ENCODE measurements at regions not wholly inside any gene's neighbourhood (a gene's known extent, or its start where the extent isn't known, plus 50 kb on each side); places are given as distances from the start of the nearest gene placed in this dataset.

GRCh38 chr6:170134471-170135440, 156.1 kb downstream of the DLL1 start:
- Mint-ChIP-seq H3K27me3 (ENCODE audit: unreplicated experiment) (no peaks in the 10 kb centered on the region), H3K4me3 (ENCODE audit: unreplicated experiment) (no peak overlapping the region), H3K9me3 (ENCODE audit: unreplicated experiment) (no peaks in the 10 kb centered on the region)

GRCh38 chr6:170134031-170134470, 156.8 kb downstream of the DLL1 start:
- no peak for TF ChIP-seq CTCF (IDR thresholded peaks at IDR 0.05)
- H3K27me3 Mint-ChIP-seq (ENCODE audit: unreplicated experiment) = no peaks in the 10 kb centered on the region
- H3K36me3 Mint-ChIP-seq (ENCODE audit: unreplicated experiment) = no peaks in the 10 kb centered on the region
- DNase-seq (ENCODE audit: extremely low spot score, unreplicated experiment) = no peak
- no peak overlapping the region for H3K27ac Mint-ChIP-seq (ENCODE audit: unreplicated experiment)
- no peaks in the 10 kb centered on the region for H3K4me1 Mint-ChIP-seq (ENCODE audit: unreplicated experiment)
- H3K9me3 Mint-ChIP-seq (ENCODE audit: unreplicated experiment) = no peaks in the 10 kb centered on the region
- no peak overlapping the region for H3K4me3 Mint-ChIP-seq (ENCODE audit: unreplicated experiment)

More at GRCh38 chr6:170134471-170135440, 156.1 kb downstream of the DLL1 start:
- no peaks in the 10 kb centered on the region for H3K36me3 Mint-ChIP-seq (ENCODE audit: unreplicated experiment)
- no peak overlapping the region for H3K27ac Mint-ChIP-seq (ENCODE audit: unreplicated experiment)
- peak; percentile 75 for DNase-seq (ENCODE audit: extremely low spot score, unreplicated experiment)
- no peaks in the 10 kb centered on the region for H3K4me1 Mint-ChIP-seq (ENCODE audit: unreplicated experiment)
- no peak for TF ChIP-seq CTCF (IDR thresholded peaks at IDR 0.05)

- H3K4me3 Mint-ChIP-seq (ENCODE audit: unreplicated experiment) = no peak overlapping the region
- H3K9me3 Mint-ChIP-seq (ENCODE audit: unreplicated experiment) = no peaks in the 10 kb centered on the region
- no peaks in the 10 kb centered on the region for H3K4me1 Mint-ChIP-seq (ENCODE audit: unreplicated experiment)
- H3K27ac Mint-ChIP-seq (ENCODE audit: unreplicated experiment) = no peak overlapping the region
- H3K27me3 Mint-ChIP-seq (ENCODE audit: unreplicated experiment) = no peaks in the 10 kb centered on the region
- peak; percentile 67 for DNase-seq (ENCODE audit: extremely low spot score, unreplicated experiment)
- H3K36me3 Mint-ChIP-seq (ENCODE audit: unreplicated experiment) = no peaks in the 10 kb centered on the region
- TF ChIP-seq CTCF (IDR thresholded peaks at IDR 0.05) = no peak
These were observed 158.3 kb downstream of the DLL1 start for GRCh38 chr6:170132561-170132991.

DNA sequence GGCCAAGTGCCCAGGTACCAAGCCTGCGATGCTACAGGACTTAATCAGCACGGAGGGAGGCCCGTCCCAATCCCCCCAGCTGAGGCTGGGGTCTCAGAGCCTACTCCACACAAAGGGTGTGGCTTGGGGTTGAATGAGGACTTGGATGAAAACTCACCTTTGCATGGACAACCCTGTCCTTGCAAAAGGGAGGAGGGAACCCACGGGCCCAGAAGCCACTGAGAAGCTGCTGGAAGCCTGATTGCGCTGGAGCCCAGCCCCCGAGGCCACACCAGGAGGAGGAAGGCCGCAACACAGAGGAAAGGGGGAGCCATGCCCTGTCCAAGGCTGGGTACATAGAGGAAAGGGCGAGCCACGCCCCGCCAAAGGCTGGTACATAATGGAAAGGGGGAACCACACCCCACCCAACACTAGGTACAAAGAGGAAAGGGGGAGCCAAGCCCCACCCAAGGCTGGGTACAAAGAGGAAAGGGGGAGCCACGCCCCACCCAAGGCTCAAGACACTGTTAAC, 158.8 kb downstream of the DLL1 start:
- Mint-ChIP-seq H3K4me1 (ENCODE audit: unreplicated experiment) (no peaks in the 10 kb centered on the region), H3K27me3 (ENCODE audit: unreplicated experiment) (no peaks in the 10 kb centered on the region), H3K27ac (ENCODE audit: unreplicated experiment) (no peak overlapping the region), H3K4me3 (ENCODE audit: unreplicated experiment) (no peak overlapping the region), H3K9me3 (ENCODE audit: unreplicated experiment) (no peaks in the 10 kb centered on the region), H3K36me3 (ENCODE audit: unreplicated experiment) (no peaks in the 10 kb centered on the region)
- TF ChIP-seq CTCF (IDR thresholded peaks at IDR 0.05) = no peak
- peak; percentile 68 for DNase-seq (ENCODE audit: extremely low spot score, unreplicated experiment)

- H3K36me3 Mint-ChIP-seq (ENCODE audit: unreplicated experiment) = no peaks in the 10 kb centered on the region
- no peak overlapping the region for H3K27ac Mint-ChIP-seq (ENCODE audit: unreplicated experiment)
- no peak for TF ChIP-seq CTCF (IDR thresholded peaks at IDR 0.05)
- no peak overlapping the region for H3K4me3 Mint-ChIP-seq (ENCODE audit: unreplicated experiment)
- no peaks in the 10 kb centered on the region for H3K9me3 Mint-ChIP-seq (ENCODE audit: unreplicated experiment)
- no peaks in the 10 kb centered on the region for H3K27me3 Mint-ChIP-seq (ENCODE audit: unreplicated experiment)
- peak; percentile 65 for DNase-seq (ENCODE audit: extremely low spot score, unreplicated experiment)
- no peaks in the 10 kb centered on the region for H3K4me1 Mint-ChIP-seq (ENCODE audit: unreplicated experiment)
These were observed 159.5 kb downstream of the DLL1 start for GRCh38 chr6:170131351-170131750.

All from osteocyte (in vitro differentiated cells).